GM12878 (cell line): ENCODE measurements at regions not wholly inside any gene's neighbourhood (a gene's known extent, or its start where the extent isn't known, plus 50 kb on each side); places are given as distances from the start of the nearest gene placed in this dataset.

Source experiments
- ATAC-seq: fragments of 200-7000 bp; cut with Tn5 transposase; 3 replicates; pipeline ENCODE4 v1.9.1; 2020; ENCODE audit warnings: mild to moderate bottlenecking, moderate library complexity
- BruUV-seq: library from RNA; stranded (reverse); fragments of 400-500 nt; replicated peaks from 2 replicates; lab custom pipeline; 2021; lab: Mats Ljungman, UMichigan
- CTCF ChIA-PET: fragments of 300-600 bp; sonication (Branson Sonifier 250); formaldehyde crosslinking; extraction: SDS; loops from one replicate; lab custom pipeline; 2021; ENCODE audit warnings: inconsistent platforms; lab: Yijun Ruan, JAX
- POLR2A ChIA-PET: fragments of 350-600 bp; formaldehyde crosslinking; extraction: SDS; loops from one replicate; lab custom pipeline; 2021; ENCODE audit warnings: inconsistent platforms; lab: Charles Lee
- RAD21 ChIA-PET: fragments of 300-600 bp; sonication (Branson Sonifier 250); formaldehyde crosslinking; loops from one replicate; lab custom pipeline; 2023; ENCODE audit warnings: antibody characterized with exemption; ENCODE audit not compliant: unreplicated experiment; lab: Charles Lee
- SMC1A ChIA-PET: fragments of 300-600 bp; sonication (Branson Sonifier 250); formaldehyde crosslinking; loops from one replicate; lab custom pipeline; 2023; ENCODE audit not compliant: unreplicated experiment, uncharacterized antibody; lab: Charles Lee
- DNase-seq: peaks from one replicate; pipeline ENCODE4 v3.0.0-alpha.2; 2011; ENCODE audit warnings: low read depth, low spot score
- FAIRE-seq: peaks from 3 replicates; lab custom pipeline; 2011; peaks lifted over from hg19 to GRCh38; lab: Jason Lieb, UNC
- H2AFZ ChIP-seq: 2 replicates; pipeline ENCODE4 v1.6.0; 2011; ENCODE audit warnings: low read depth, low read length, control low read depth; ENCODE audit not compliant: control insufficient read depth
- H3K27ac ChIP-seq: 2 replicates; pipeline ENCODE4 v1.5.1; 2011; ENCODE audit warnings: control low read depth; ENCODE audit not compliant: control insufficient read depth, insufficient read depth
- H3K27me3 ChIP-seq, 2 experiments: replicated peaks in 1 of 2; 2 replicates each; pipeline versions ENCODE4 v1.6.0 to v1.6.1; 2011; ENCODE audit warnings: low read length in 1 of 2; ENCODE audit not compliant: control insufficient read depth in 2 of 2, insufficient read depth in 2 of 2
- H3K36me3 ChIP-seq, 2 experiments: 2 replicates each; pipeline ENCODE4 v1.5.1; 2011; ENCODE audit warnings: low read length in 1 of 2; ENCODE audit not compliant: control insufficient read depth in 2 of 2, insufficient read depth in 2 of 2
- H3K4me1 ChIP-seq: 2 replicates; pipeline ENCODE4 v1.6.1; 2011; ENCODE audit warnings: mild to moderate bottlenecking, low read length, moderate library complexity, mixed read lengths; ENCODE audit not compliant: control insufficient read depth, insufficient read depth
- H3K4me2 ChIP-seq: 2 replicates; pipeline ENCODE4 v1.6.0; 2011; ENCODE audit warnings: control low read depth; ENCODE audit not compliant: control insufficient read depth, insufficient read depth
- H3K4me3 ChIP-seq: fragments of 200-600 bp; sonication (generic); 2 replicates; pipeline ENCODE4 v1.5.1; 2016
- H3K79me2 ChIP-seq: 2 replicates; pipeline ENCODE4 v1.6.0; 2011; ENCODE audit warnings: low read length; ENCODE audit not compliant: control insufficient read depth, insufficient read depth
- H3K9ac ChIP-seq: 2 replicates; pipeline ENCODE4 v1.8.0; 2011; ENCODE audit warnings: low read length, control low read depth, mixed read lengths; ENCODE audit not compliant: control insufficient read depth, insufficient read depth
- H3K9me3 ChIP-seq: replicated peaks from 3 replicates; pipeline ENCODE4 v1.5.1; 2011; ENCODE audit warnings: mild to moderate bottlenecking, low read length; ENCODE audit not compliant: control insufficient read depth, insufficient read depth
- H4K20me1 ChIP-seq: 2 replicates; pipeline ENCODE4 v1.6.0; 2011; ENCODE audit not compliant: control insufficient read depth, insufficient read depth
- ASH2L ChIP-seq: fragments of 300-600, 200-600 bp; sonication (generic); IDR thresholded peaks from 2 replicates; pipeline ENCODE4 v1.6.1; 2017; ENCODE audit warnings: low read depth, mild to moderate bottlenecking, borderline replicate concordance
- BHLHE40 ChIP-seq, 2 experiments: fragments of 450-650 bp in 1 of 2; IDR thresholded peaks; 2 replicates each; pipeline ENCODE4 v1.6.1; 2011 to 2017; ENCODE audit warnings: low read depth in 2 of 2, borderline replicate concordance in 1 of 2, improper control_type of control experiment in 1 of 2, low read length in 1 of 2, mild to moderate bottlenecking in 1 of 2
- CBX5 ChIP-seq: sonication (generic); IDR thresholded peaks from 2 replicates; pipeline ENCODE4 v1.6.1; 2016; ENCODE audit warnings: low read depth, moderate library complexity, mild to moderate bottlenecking, inconsistent platforms
- IKZF1 ChIP-seq: fragments of 450-650 bp; conservative IDR thresholded peaks from 2 replicates; pipeline ENCODE4 v1.6.1; 2017; ENCODE audit warnings: antibody characterized with exemption, mild to moderate bottlenecking
- IRF4 ChIP-seq: IDR thresholded peaks from 2 replicates; pipeline ENCODE4 v1.6.1; 2011; ENCODE audit warnings: low read depth, low read length
- JUNB ChIP-seq: IDR thresholded peaks from 2 replicates; pipeline ENCODE4 v1.6.1; 2016; ENCODE audit warnings: antibody characterized with exemption, mild to moderate bottlenecking
- NFIC ChIP-seq: IDR thresholded peaks from 2 replicates; pipeline ENCODE4 v1.6.1; 2012; ENCODE audit warnings: low read depth, mild to moderate bottlenecking, inconsistent platforms, low read length, moderate library complexity
- PBX3 ChIP-seq: IDR thresholded peaks from 2 replicates; pipeline ENCODE4 v1.6.1; 2011; ENCODE audit warnings: mild to moderate bottlenecking, low read depth, low read length, moderate library complexity; ENCODE audit not compliant: insufficient replicate concordance
- ZNF217 ChIP-seq: fragments of 450-650 bp; IDR thresholded peaks from 2 replicates; pipeline ENCODE4 v1.6.1; 2017; ENCODE audit warnings: antibody characterized with exemption, mild to moderate bottlenecking
- WGBS: methylation state at CpG from one replicate; pipeline ENCODE4 v1.1.6; 2016; ENCODE audit warnings: low lambda C conversion rate; ENCODE audit not compliant: insufficient replicate concordance, insufficient coverage; ENCODE audit errors: missing lambda C conversion rate; 5-methylcytosine and 5-hydroxymethylcytosine counted together
- in situ Hi-C: fragments of 300-500 bp; cut with MboI; formaldehyde crosslinking; loops from 9 replicates; pipeline ENCODE4 v1.14.3; 2018; ENCODE audit warnings: mixed read lengths
- intact Hi-C: fragments of 100-400 bp; cut with micrococcal nuclease; formaldehyde crosslinking; loops from one replicate; pipeline ENCODE4 v1.14.2; 2022; ENCODE audit not compliant: unreplicated experiment
- TF ChIP-seq, protein P1 (sequence below): fragments of 450-650 bp; formaldehyde crosslinking; IDR thresholded peaks from 2 replicates; pipeline ENCODE4 v1.4.0; 2022; ENCODE audit warnings: mild to moderate bottlenecking, moderate library complexity

GRCh38 chr12:68479896-68480291 is 130.8 kb upstream of the RAP1B start:
- intact Hi-C loops, result loop anchor here (2.0 to 5.0 kb wide), 3 partner anchors 29 to 327 kb away; partner anchors contain the start of gene MDM2
- in situ Hi-C loops, result no loop called here

GRCh38 chr12:68480526-68480925 is 130.2 kb upstream of the RAP1B start:
- H3K27me3 ChIP-seq, result no peaks in the 10 kb centered on the region
- no TSS peak for BruUV-seq
- no peaks in the 10 kb centered on the region for H3K79me2 ChIP-seq
- in situ Hi-C loops, result no loop called here
- H3K9ac ChIP-seq, result no peak overlapping the region
- FAIRE-seq (no peak), ATAC-seq (peak; percentile 6), DNase-seq (no peak)
- RAD21 ChIA-PET, result interaction anchor here (2.7 to 7.3 kb wide), 7 partner anchors 18 to 121 kb away, joined by 10 to 93 read pairs (median 27); no protein-coding TSS in a partner anchor
- peaks cover 32% of the 10 kb centered on the region for H3K4me1 ChIP-seq
- no peaks in the 10 kb centered on the region for H3K36me3 ChIP-seq
- no peaks in the 10 kb centered on the region for H4K20me1 ChIP-seq
- intact Hi-C loops, result loop anchor here (2.0 to 5.0 kb wide), 3 partner anchors 30 to 327 kb away; partner anchors contain the start of gene MDM2
- POLR2A ChIA-PET, result interaction anchor here (0.7 to 5.3 kb wide), 9 partner anchors 26 to 149 kb away, joined by 3 to 40 read pairs (median 8); partner anchors contain the start of gene RAP1B
- H2AFZ ChIP-seq, result no peak overlapping the region
- no peak overlapping the region for H3K4me3 ChIP-seq
- H3K4me2 ChIP-seq, result no peak overlapping the region
- CTCF ChIA-PET, result interaction anchor here (0.5 to 3.6 kb wide), 7 partner anchors 15 to 328 kb away, joined by 3 to 15 read pairs (median 3); no protein-coding TSS in a partner anchor
- peak overlapping the region; percentile 91 for H3K27ac ChIP-seq
- SMC1A ChIA-PET, result interaction anchor here (0.7 to 5.2 kb wide), 14 partner anchors 14 to 124 kb away, joined by 3 to 54 read pairs (median 12); no protein-coding TSS in a partner anchor
- H3K9me3 ChIP-seq, result peaks cover 7% of the 10 kb centered on the region
- 0 out of 2 replicates have a peak, but pooled peaks have one; percentile 8 for TF ChIP-seq NFIC
- no peak for TF ChIP-seq PBX3
- TF ChIP-seq ZNF217, result peak; percentile 84
- TF ChIP-seq BHLHE40 (IDR thresholded peaks at IDR 0.05; ENCODE audit: borderline replicate concordance in 1 of 2, low read depth in 2 of 2, low read length in 1 of 2), result no peak
- TF ChIP-seq IKZF1, result no peak
- TF ChIP-seq CBX5, result peak; percentile 66; the same call in 1 of the 2 replicates
- peak; percentile 52 for TF ChIP-seq JUNB
- TF ChIP-seq IRF4, result 0 out of 2 replicates have a peak, but pooled peaks have one; percentile 19
- TF ChIP-seq, protein P1, sequence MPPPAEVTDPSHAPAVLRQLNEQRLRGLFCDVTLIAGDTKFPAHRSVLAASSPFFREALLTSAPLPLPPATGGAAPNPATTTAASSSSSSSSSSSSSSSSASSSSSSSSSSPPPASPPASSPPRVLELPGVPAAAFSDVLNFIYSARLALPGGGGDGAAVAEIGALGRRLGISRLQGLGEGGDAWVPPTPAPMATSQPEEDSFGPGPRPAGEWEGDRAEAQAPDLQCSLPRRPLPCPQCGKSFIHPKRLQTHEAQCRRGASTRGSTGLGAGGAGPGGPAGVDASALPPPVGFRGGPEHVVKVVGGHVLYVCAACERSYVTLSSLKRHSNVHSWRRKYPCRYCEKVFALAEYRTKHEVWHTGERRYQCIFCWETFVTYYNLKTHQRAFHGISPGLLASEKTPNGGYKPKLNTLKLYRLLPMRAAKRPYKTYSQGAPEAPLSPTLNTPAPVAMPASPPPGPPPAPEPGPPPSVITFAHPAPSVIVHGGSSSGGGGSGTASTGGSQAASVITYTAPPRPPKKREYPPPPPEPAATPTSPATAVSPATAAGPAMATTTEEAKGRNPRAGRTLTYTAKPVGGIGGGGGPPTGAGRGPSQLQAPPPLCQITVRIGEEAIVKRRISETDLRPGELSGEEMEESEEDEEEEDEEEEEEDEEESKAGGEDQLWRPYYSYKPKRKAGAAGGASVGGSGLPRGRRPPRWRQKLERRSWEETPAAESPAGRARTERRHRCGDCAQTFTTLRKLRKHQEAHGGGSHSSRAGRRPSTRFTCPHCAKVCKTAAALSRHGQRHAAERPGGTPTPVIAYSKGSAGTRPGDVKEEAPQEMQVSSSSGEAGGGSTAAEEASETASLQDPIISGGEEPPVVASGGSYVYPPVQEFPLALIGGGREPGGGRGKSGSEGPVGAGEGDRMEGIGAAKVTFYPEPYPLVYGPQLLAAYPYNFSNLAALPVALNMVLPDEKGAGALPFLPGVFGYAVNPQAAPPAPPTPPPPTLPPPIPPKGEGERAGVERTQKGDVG (CRISPR knock-in tag), result no peak

More at GRCh38 chr12:68479896-68480291, 130.8 kb upstream of the RAP1B start:
- POLR2A ChIA-PET, result interaction anchor here (1.0 to 5.3 kb wide), 5 partner anchors 26 to 105 kb away, joined by 7 to 40 read pairs (median 8); no protein-coding TSS in a partner anchor
- TF ChIP-seq ASH2L, result no peak
- Histone ChIP-seq H3K9me3 (peaks cover 7% of the 10 kb centered on the region), H3K9ac (no peak overlapping the region), H2AFZ (no peak overlapping the region), H3K4me2 (no peak overlapping the region), H4K20me1 (no peaks in the 10 kb centered on the region), H3K4me3 (no peak overlapping the region), H3K27ac (no peak overlapping the region), H3K79me2 (no peaks in the 10 kb centered on the region), H3K36me3 (no peaks in the 10 kb centered on the region), H3K27me3 (no peaks in the 10 kb centered on the region), H3K4me1 (peaks cover 32% of the 10 kb centered on the region)
- DNase-seq, result no peak
- CTCF ChIA-PET, result interaction anchor here (0.5 to 3.6 kb wide), 4 partner anchors 31 to 329 kb away, joined by 3 to 15 read pairs (median 4); no protein-coding TSS in a partner anchor
- BruUV-seq, result no TSS peak
- no peak for ATAC-seq
- RAD21 ChIA-PET, result interaction anchor here (0.9 to 7.3 kb wide), 6 partner anchors 17 to 120 kb away, joined by 3 to 93 read pairs (median 32); no protein-coding TSS in a partner anchor
- no peak for FAIRE-seq
- SMC1A ChIA-PET, result interaction anchor here (1.1 to 5.2 kb wide), 11 partner anchors 10 to 107 kb away, joined by 4 to 54 read pairs (median 7); no protein-coding TSS in a partner anchor
- 100% methylated on average over 2 of the region's 2 CpGs for WGBS
